ENCODE measurements at regions not wholly inside any gene's neighbourhood (a gene's known extent, or its start where the extent isn't known, plus 50 kb on each side); places are given as distances from the start of the nearest gene placed in this dataset.
"Not testable (repeated sequence)": the region's sequence is repeated elsewhere in the genome, so short reads cannot be mapped to it uniquely, and the experiment has no call there.

- H3K27ac ChIP-seq, result no peak overlapping the region
- H3K4me1 ChIP-seq (ENCODE audit: control insufficient read depth in 1 of 2, low read depth in 2 of 2), result no peaks in the 10 kb centered on the region
- no peaks in the 10 kb centered on the region for H3K36me3 ChIP-seq
- H3K9me3 ChIP-seq, result no peaks in the 10 kb centered on the region
- no peak for TF ChIP-seq CTCF (IDR thresholded peaks at IDR 0.05)
- no peak overlapping the region for H3K4me3 ChIP-seq
- DNase-seq (ENCODE audit: low spot score) (no peak), ATAC-seq (ENCODE audit: insufficient number of reproducible peaks, low FRiP score, low read depth) (no peak)
- H3K27me3 ChIP-seq (replicated peaks; ENCODE audit: insufficient read depth), result no peaks in the 10 kb centered on the region
Observed at GRCh38 chr6:106858653-106859092, 115.9 kb downstream of the CD24 start.

- DNase-seq (ENCODE audit: low spot score) (no peak), ATAC-seq (ENCODE audit: insufficient number of reproducible peaks, low FRiP score, low read depth) (no peak)
- no peak for TF ChIP-seq CTCF (IDR thresholded peaks at IDR 0.05)
- Histone ChIP-seq H3K9me3 (no peaks in the 10 kb centered on the region), H3K27me3 (replicated peaks; ENCODE audit: insufficient read depth) (no peaks in the 10 kb centered on the region), H3K36me3 (no peaks in the 10 kb centered on the region), H3K4me1 (ENCODE audit: control insufficient read depth in 1 of 2, low read depth in 2 of 2) (no peaks in the 10 kb centered on the region), H3K4me3 (no peak overlapping the region), H3K27ac (no peak overlapping the region)
Observed at GRCh38 chr6:106857771-106858652, 116.5 kb downstream of the CD24 start.

GRCh38 chr6:106857310-106857709 lies 117.2 kb downstream of the CD24 start:
- H3K27ac ChIP-seq, H3K4me3 ChIP-seq: not testable (repeated sequence)

GRCh38 chr6:106856227-106856874 lies 118.2 kb downstream of the CD24 start:
- ATAC-seq (ENCODE audit: insufficient number of reproducible peaks, low FRiP score, low read depth) (no peak), DNase-seq (ENCODE audit: low spot score) (no peak)
- Histone ChIP-seq H3K9me3 (no peaks in the 10 kb centered on the region), H3K27me3 (replicated peaks; ENCODE audit: insufficient read depth) (no peaks in the 10 kb centered on the region), H3K27ac (no peak overlapping the region), H3K36me3 (no peaks in the 10 kb centered on the region), H3K4me3 (no peak overlapping the region), H3K4me1 (ENCODE audit: control insufficient read depth in 1 of 2, low read depth in 2 of 2) (no peaks in the 10 kb centered on the region)
- TF ChIP-seq CTCF (IDR thresholded peaks at IDR 0.05), result no peak

More at GRCh38 chr6:106857310-106857709, 117.2 kb downstream of the CD24 start:
- not testable (repeated sequence) for H3K4me1 ChIP-seq (ENCODE audit: control insufficient read depth in 1 of 2, low read depth in 2 of 2); H3K9me3 ChIP-seq; H3K27me3 ChIP-seq (replicated peaks; ENCODE audit: insufficient read depth); ATAC-seq (ENCODE audit: insufficient number of reproducible peaks, low FRiP score, low read depth); DNase-seq (ENCODE audit: low spot score); H3K36me3 ChIP-seq

- Histone ChIP-seq H3K4me3 (no peak overlapping the region), H3K9me3 (no peaks in the 10 kb centered on the region), H3K36me3 (no peaks in the 10 kb centered on the region), H3K27ac (no peak overlapping the region), H3K27me3 (replicated peaks; ENCODE audit: insufficient read depth) (no peaks in the 10 kb centered on the region), H3K4me1 (ENCODE audit: control insufficient read depth in 1 of 2, low read depth in 2 of 2) (no peaks in the 10 kb centered on the region)
- DNase-seq (ENCODE audit: low spot score) (no peak), ATAC-seq (ENCODE audit: insufficient number of reproducible peaks, low FRiP score, low read depth) (no peak)
- no peak for TF ChIP-seq CTCF (IDR thresholded peaks at IDR 0.05)
Observed at GRCh38 chr6:106855117-106855516, 119.4 kb downstream of the CD24 start.
